ENCODE measurements at regions not wholly inside any gene's neighbourhood (a gene's known extent, or its start where the extent isn't known, plus 50 kb on each side); places are given as distances from the start of the nearest gene placed in this dataset.

- Mint-ChIP-seq H3K27ac (no peak overlapping the region), H3K9me3 (ENCODE audit: low read depth) (no peaks in the 10 kb centered on the region), H3K36me3 (ENCODE audit: insufficient read depth) (peaks cover 4% of the 10 kb centered on the region), H3K4me1 (ENCODE audit: low read depth) (peaks cover 4% of the 10 kb centered on the region), H3K4me3 (ENCODE audit: low read depth) (no peak overlapping the region), H3K27me3 (no peaks in the 10 kb centered on the region)
- TF ChIP-seq CTCF (IDR thresholded peaks at IDR 0.05; ENCODE audit: unreplicated experiment), result no peak
- no peak for DNase-seq (ENCODE audit: low spot score, unreplicated experiment)
These were observed 68.0 kb upstream of the RIOK3 start for GRCh38 chr18:23384778-23385736.

GRCh38 chr18:23386317-23386716 lies 66.8 kb upstream of the RIOK3 start:
- Mint-ChIP-seq H3K9me3 (ENCODE audit: low read depth) (no peaks in the 10 kb centered on the region), H3K4me3 (ENCODE audit: low read depth) (no peak overlapping the region), H3K36me3 (ENCODE audit: insufficient read depth) (peaks cover 4% of the 10 kb centered on the region), H3K27me3 (no peaks in the 10 kb centered on the region), H3K4me1 (ENCODE audit: low read depth) (peaks cover 4% of the 10 kb centered on the region), H3K27ac (no peak overlapping the region)
- no peak for TF ChIP-seq CTCF (IDR thresholded peaks at IDR 0.05; ENCODE audit: unreplicated experiment)
- no peak for DNase-seq (ENCODE audit: low spot score, unreplicated experiment)

- Mint-ChIP-seq H3K9me3 (ENCODE audit: low read depth) (no peaks in the 10 kb centered on the region), H3K4me3 (ENCODE audit: low read depth) (no peak overlapping the region), H3K4me1 (ENCODE audit: low read depth) (peaks cover 4% of the 10 kb centered on the region), H3K27me3 (no peaks in the 10 kb centered on the region), H3K36me3 (ENCODE audit: insufficient read depth) (peaks cover 4% of the 10 kb centered on the region), H3K27ac (no peak overlapping the region)
- DNase-seq (ENCODE audit: low spot score, unreplicated experiment), result no peak
- no peak for TF ChIP-seq CTCF (IDR thresholded peaks at IDR 0.05; ENCODE audit: unreplicated experiment)
These were observed 65.8 kb upstream of the RIOK3 start for GRCh38 chr18:23387265-23387664.

DNA sequence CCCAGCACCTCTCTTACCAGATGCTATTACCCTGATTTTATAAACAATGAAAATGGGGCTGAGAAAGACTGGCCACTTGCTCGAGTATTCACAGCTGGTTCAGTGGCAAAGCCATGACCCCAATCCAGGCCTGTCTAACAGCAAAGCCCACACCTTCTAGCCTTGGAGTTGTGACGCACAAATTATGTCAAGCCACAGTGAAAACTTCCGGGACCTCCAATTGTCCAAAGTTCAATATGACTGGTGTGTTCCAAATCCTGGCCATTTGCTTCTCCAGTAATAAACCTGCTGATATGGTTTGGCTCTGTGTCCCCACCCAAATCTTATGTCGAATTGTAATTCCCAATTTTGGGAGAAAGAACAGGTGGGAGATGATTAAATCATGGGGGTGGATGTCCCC lies 64.7 kb upstream of the RIOK3 start:
- no peaks in the 10 kb centered on the region for H3K9me3 Mint-ChIP-seq (ENCODE audit: low read depth)
- DNase-seq (ENCODE audit: low spot score, unreplicated experiment), result no peak
- H3K27ac Mint-ChIP-seq, result no peak overlapping the region
- H3K4me1 Mint-ChIP-seq (ENCODE audit: low read depth), result peaks cover 4% of the 10 kb centered on the region
- peaks cover 4% of the 10 kb centered on the region for H3K36me3 Mint-ChIP-seq (ENCODE audit: insufficient read depth)
- TF ChIP-seq CTCF (IDR thresholded peaks at IDR 0.05; ENCODE audit: unreplicated experiment), result no peak
- no peak overlapping the region for H3K4me3 Mint-ChIP-seq (ENCODE audit: low read depth)
- H3K27me3 Mint-ChIP-seq, result no peaks in the 10 kb centered on the region

DNA sequence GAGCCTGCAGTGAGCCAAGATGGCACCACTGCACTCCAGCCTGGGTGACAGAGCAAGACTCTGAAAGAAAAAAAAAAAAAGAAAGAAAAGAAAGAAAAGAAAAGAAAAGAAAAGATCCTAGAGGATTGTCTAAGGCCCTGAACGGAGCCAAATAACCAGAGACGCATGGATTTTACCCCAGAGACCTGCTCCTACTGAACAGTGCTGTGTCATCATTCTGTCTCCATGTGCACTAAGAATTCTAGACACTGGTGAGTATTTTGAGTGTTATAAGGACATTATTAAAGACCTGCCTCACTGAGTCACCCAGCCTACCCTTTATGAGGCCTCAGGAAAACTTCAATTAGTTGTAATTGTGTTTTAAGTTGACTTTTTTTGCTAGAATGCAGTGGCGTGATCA lies 61.9 kb upstream of the RIOK3 start:
- no peaks in the 10 kb centered on the region for H3K9me3 Mint-ChIP-seq (ENCODE audit: low read depth)
- H3K27ac Mint-ChIP-seq, result no peak overlapping the region
- no peaks in the 10 kb centered on the region for H3K27me3 Mint-ChIP-seq
- DNase-seq (ENCODE audit: low spot score, unreplicated experiment), result no peak
- no peak for TF ChIP-seq CTCF (IDR thresholded peaks at IDR 0.05; ENCODE audit: unreplicated experiment)
- H3K4me3 Mint-ChIP-seq (ENCODE audit: low read depth), result no peak overlapping the region
- H3K36me3 Mint-ChIP-seq (ENCODE audit: insufficient read depth), result peaks cover 1% of the 10 kb centered on the region
- no peaks in the 10 kb centered on the region for H3K4me1 Mint-ChIP-seq (ENCODE audit: low read depth)

Data from progenitor cell of endocrine pancreas (in vitro differentiated cells).